Suprapubic skin (tissue), 4 donors: ENCODE measurements at regions not wholly inside any gene's neighbourhood (a gene's known extent, or its start where the extent isn't known, plus 50 kb on each side); places are given as distances from the start of the nearest gene placed in this dataset.

Experiments used
- EP300 ChIP-seq: sonication (generic); formaldehyde crosslinking; IDR thresholded peaks from one replicate; pipeline ENCODE4 v1.6.1; 2017; ENCODE audit warnings: antibody characterized with exemption
- POLR2A ChIP-seq, 2 donors: fragments of 450-650 bp; IDR thresholded peaks; one replicate each; pipeline ENCODE4 v1.6.1; 2017; ENCODE audit warnings: antibody characterized with exemption in 2 of 2, mild to moderate bottlenecking in 2 of 2, moderate library complexity in 2 of 2
- POLR2AphosphoS5 ChIP-seq, 3 donors: sonication (generic); formaldehyde crosslinking; IDR thresholded peaks; one replicate each; pipeline ENCODE4 v1.6.1; 2017; ENCODE audit warnings: antibody characterized with exemption in 3 of 3
- TF ChIP-seq, protein P1 (sequence below), 2 donors: fragments of 200-600 bp in 1 of 2; fragments of 450-650 bp in 1 of 2; sonication (generic) in 1 of 2; IDR thresholded peaks; one replicate each; pipeline ENCODE4 v1.5.1; 2016 to 2019; ENCODE audit warnings: antibody characterized with exemption in 2 of 2, mild to moderate bottlenecking in 1 of 2, moderate library complexity in 1 of 2

DNA sequence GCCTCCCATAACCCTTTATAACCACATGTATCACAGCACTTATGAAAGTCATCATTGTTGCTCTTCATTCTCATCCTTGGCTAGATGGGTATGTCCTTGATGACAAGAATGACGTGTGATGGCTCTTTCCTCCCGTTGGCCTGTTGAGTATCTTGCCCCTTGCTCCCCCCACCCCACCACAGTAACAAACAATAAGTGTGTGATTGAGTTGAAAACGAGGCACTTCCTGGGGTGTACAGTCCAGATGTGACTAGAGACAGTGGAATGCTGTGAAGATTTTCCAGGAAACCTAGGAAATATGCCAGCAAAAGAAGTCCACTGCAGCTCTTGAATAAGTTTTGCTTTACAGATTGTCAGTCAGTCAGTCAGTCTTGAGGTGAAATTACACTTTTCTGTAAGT lies 262.5 kb downstream of the ELAVL2 start:
- TF ChIP-seq, protein P1, sequence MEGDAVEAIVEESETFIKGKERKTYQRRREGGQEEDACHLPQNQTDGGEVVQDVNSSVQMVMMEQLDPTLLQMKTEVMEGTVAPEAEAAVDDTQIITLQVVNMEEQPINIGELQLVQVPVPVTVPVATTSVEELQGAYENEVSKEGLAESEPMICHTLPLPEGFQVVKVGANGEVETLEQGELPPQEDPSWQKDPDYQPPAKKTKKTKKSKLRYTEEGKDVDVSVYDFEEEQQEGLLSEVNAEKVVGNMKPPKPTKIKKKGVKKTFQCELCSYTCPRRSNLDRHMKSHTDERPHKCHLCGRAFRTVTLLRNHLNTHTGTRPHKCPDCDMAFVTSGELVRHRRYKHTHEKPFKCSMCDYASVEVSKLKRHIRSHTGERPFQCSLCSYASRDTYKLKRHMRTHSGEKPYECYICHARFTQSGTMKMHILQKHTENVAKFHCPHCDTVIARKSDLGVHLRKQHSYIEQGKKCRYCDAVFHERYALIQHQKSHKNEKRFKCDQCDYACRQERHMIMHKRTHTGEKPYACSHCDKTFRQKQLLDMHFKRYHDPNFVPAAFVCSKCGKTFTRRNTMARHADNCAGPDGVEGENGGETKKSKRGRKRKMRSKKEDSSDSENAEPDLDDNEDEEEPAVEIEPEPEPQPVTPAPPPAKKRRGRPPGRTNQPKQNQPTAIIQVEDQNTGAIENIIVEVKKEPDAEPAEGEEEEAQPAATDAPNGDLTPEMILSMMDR (IDR thresholded peaks at IDR 0.05), result no peak
- TF ChIP-seq POLR2AphosphoS5 (IDR thresholded peaks at IDR 0.05) (no peak), EP300 (no peak), POLR2A (IDR thresholded peaks at IDR 0.05) (no peak)
